ENCODE measurements at regions not wholly inside any gene's neighbourhood (a gene's known extent, or its start where the extent isn't known, plus 50 kb on each side); places are given as distances from the start of the nearest gene placed in this dataset.

DNA sequence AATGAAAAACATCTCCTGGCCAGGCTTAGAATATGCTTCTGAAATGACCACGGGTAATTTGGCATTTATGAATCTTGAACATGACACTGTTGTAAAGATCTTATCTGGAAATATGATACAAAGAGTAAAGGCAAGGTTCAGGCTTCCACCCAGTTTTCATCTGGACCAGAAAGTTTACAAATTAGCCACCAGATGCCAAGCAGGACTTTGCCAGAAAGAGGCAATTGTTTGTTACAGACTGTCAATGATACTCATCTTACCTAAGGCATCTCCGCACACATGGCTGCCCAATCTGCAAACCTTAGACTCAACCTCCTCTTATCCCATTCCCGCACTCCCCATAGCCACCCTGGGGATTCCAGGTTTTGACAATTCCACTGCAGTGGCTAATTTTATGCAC, 795.3 kb downstream of the TYW1 start:
- Histone ChIP-seq H4K8ac (ENCODE audit: extremely low read depth, insufficient read depth, low read length) (no peak overlapping the region), H2BK20ac (ENCODE audit: low read length) (no peak overlapping the region), H3K18ac (ENCODE audit: extremely low read depth, low read length) (no peak overlapping the region), H3K23ac (ENCODE audit: insufficient read length) (no peak overlapping the region), H4K20me1 (replicated peaks in 1 of 2; ENCODE audit: control insufficient read depth in 1 of 2, insufficient read depth in 2 of 2, low read length in 2 of 2) (no peaks in the 10 kb centered on the region), H3K9me3 (ENCODE audit: insufficient read depth in 2 of 2, low read depth in 1 of 2, low read length in 1 of 2) (no peaks in the 10 kb centered on the region), H2BK120ac (replicated peaks; ENCODE audit: low read depth, low read length) (no peak overlapping the region), H3K36me3 (ENCODE audit: control insufficient read depth in 2 of 4, insufficient read depth in 4 of 4, low read length in 3 of 4) (no peaks in the 10 kb centered on the region), H3K9ac (replicated peaks in 1 of 4; ENCODE audit: extremely low read depth in 1 of 4, low read depth in 3 of 4, low read length in 3 of 4) (no peak overlapping the region), H3K79me1 (ENCODE audit: low read depth, low read length) (no peaks in the 10 kb centered on the region), H4K91ac (replicated peaks; ENCODE audit: insufficient read length, low read length) (no peak overlapping the region), H2BK5ac (ENCODE audit: low read depth, low read length) (no peak overlapping the region), H3K79me2 (ENCODE audit: control insufficient read depth in 1 of 2, insufficient read depth in 2 of 2, low read length in 2 of 2) (no peaks in the 10 kb centered on the region), H3K4me1 (replicated peaks in 1 of 4; ENCODE audit: control insufficient read depth in 3 of 4, insufficient read depth in 4 of 4, low read length in 3 of 4) (no peaks in the 10 kb centered on the region; a peak in 1 of 7 replicates), H3K27me3 (replicated peaks in 1 of 4; ENCODE audit: control insufficient read depth in 3 of 4, extremely low read depth in 1 of 4, insufficient read depth in 3 of 4, low read length in 3 of 4) (no peaks in the 10 kb centered on the region), H2BK15ac (ENCODE audit: low read length) (no peak overlapping the region), H4K5ac (ENCODE audit: insufficient read length, low read depth, low read length) (no peak overlapping the region), H2AK5ac (ENCODE audit: low read depth, low read length) (no peak overlapping the region), H3K56ac (replicated peaks; ENCODE audit: insufficient read length, low read depth, low read length) (no peak overlapping the region), H2BK12ac (ENCODE audit: low read depth, low read length) (no peak overlapping the region), H3K4me2 (ENCODE audit: insufficient read depth in 1 of 2, low read depth in 2 of 2, low read length in 2 of 2) (no peak overlapping the region), H3K4me3 (ENCODE audit: extremely low read depth in 1 of 4, insufficient read depth in 2 of 4, low read depth in 3 of 4, low read length in 4 of 4) (no peak overlapping the region), H3K23me2 (ENCODE audit: low read depth, low read length) (no peaks in the 10 kb centered on the region), H2AFZ (ENCODE audit: low read length) (no peak overlapping the region), H3K27ac (ENCODE audit: low read depth, low read length) (no peak overlapping the region), H3K4ac (replicated peaks; ENCODE audit: insufficient read length, low read depth, low read length) (no peak overlapping the region), H3K14ac (ENCODE audit: insufficient read length) (no peak overlapping the region)
- DNase-seq (ENCODE audit: low read depth in 1 of 2, low spot score in 2 of 2), result no peak
- WGBS, 2 experiments (ENCODE audit: extremely low coverage in 1 of 2, insufficient coverage in 1 of 2, insufficient read length in 1 of 2, insufficient replicate concordance in 2 of 2, low coverage in 1 of 2, low lambda C conversion rate in 2 of 2, missing lambda C conversion rate in 1 of 2), result 97% methylated on average over 3 of the region's 3 CpGs; no CpG with 5 or more reads in 1 of the 2 experiments
- ChIA-PET CTCF (ENCODE audit: partially characterized antibody) (interaction anchor here (0.6 to 1.0 kb wide), 2 partner anchors 103 to 179 kb away, joined by 3 read pairs; no protein-coding TSS in a partner anchor), POLR2A (ENCODE audit: partially characterized antibody) (no interaction called here)
- FAIRE-seq, result no peak
- no peak for TF ChIP-seq POLR2A (IDR thresholded peaks at IDR 0.05; ENCODE audit: control extremely low read depth in 1 of 2, low read depth in 2 of 2, low read length in 2 of 2)
- no peak for TF ChIP-seq CBX5 (IDR thresholded peaks at IDR 0.05; ENCODE audit: low read depth, low read length)
- no peak for TF ChIP-seq JUN (IDR thresholded peaks at IDR 0.05; ENCODE audit: low read depth, low read length)
- TF ChIP-seq SP1 (IDR thresholded peaks at IDR 0.05; ENCODE audit: low read depth, low read length), result no peak
- TF ChIP-seq, protein P1, sequence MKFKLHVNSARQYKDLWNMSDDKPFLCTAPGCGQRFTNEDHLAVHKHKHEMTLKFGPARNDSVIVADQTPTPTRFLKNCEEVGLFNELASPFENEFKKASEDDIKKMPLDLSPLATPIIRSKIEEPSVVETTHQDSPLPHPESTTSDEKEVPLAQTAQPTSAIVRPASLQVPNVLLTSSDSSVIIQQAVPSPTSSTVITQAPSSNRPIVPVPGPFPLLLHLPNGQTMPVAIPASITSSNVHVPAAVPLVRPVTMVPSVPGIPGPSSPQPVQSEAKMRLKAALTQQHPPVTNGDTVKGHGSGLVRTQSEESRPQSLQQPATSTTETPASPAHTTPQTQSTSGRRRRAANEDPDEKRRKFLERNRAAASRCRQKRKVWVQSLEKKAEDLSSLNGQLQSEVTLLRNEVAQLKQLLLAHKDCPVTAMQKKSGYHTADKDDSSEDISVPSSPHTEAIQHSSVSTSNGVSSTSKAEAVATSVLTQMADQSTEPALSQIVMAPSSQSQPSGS (IDR thresholded peaks at IDR 0.05; ENCODE audit: low read length), result no peak
- TF ChIP-seq RNF2 (IDR thresholded peaks at IDR 0.05; ENCODE audit: borderline replicate concordance, low read depth, low read length, missing control alignments, poor library complexity, severe bottlenecking), result no peak
- no peak for TF ChIP-seq EGR1 (IDR thresholded peaks at IDR 0.05; ENCODE audit: borderline replicate concordance, low read depth, low read length)
- no peak for TF ChIP-seq FOSL1 (IDR thresholded peaks at IDR 0.05; ENCODE audit: insufficient read depth, low read depth, low read length)
- TF ChIP-seq JUND (IDR thresholded peaks at IDR 0.05; ENCODE audit: low read length), result no peak
- TF ChIP-seq, protein P2, sequence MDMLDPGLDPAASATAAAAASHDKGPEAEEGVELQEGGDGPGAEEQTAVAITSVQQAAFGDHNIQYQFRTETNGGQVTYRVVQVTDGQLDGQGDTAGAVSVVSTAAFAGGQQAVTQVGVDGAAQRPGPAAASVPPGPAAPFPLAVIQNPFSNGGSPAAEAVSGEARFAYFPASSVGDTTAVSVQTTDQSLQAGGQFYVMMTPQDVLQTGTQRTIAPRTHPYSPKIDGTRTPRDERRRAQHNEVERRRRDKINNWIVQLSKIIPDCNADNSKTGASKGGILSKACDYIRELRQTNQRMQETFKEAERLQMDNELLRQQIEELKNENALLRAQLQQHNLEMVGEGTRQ (IDR thresholded peaks at IDR 0.05; ENCODE audit: low read length), result no peak
- TF ChIP-seq KDM1A (IDR thresholded peaks at IDR 0.05; ENCODE audit: borderline replicate concordance, low read length), result no peak
- no peak for TF ChIP-seq KDM4A (IDR thresholded peaks at IDR 0.05; ENCODE audit: low read depth, low read length, severe bottlenecking)

Measured in H1 (cell line).